ENCODE measurements at regions not wholly inside any gene's neighbourhood (a gene's known extent, or its start where the extent isn't known, plus 50 kb on each side); places are given as distances from the start of the nearest gene placed in this dataset.

GRCh38 chr6:12394170-12394569 is 104.0 kb downstream of the EDN1 start:
- Histone ChIP-seq H3K23ac (ENCODE audit: insufficient read length) (no peak overlapping the region), H3K79me2 (ENCODE audit: control insufficient read depth in 1 of 2, insufficient read depth in 2 of 2, low read length in 2 of 2) (no peaks in the 10 kb centered on the region), H3K27me3 (replicated peaks in 1 of 4; ENCODE audit: control insufficient read depth in 3 of 4, extremely low read depth in 1 of 4, insufficient read depth in 3 of 4, low read length in 3 of 4) (no peaks in the 10 kb centered on the region), H3K56ac (replicated peaks; ENCODE audit: insufficient read length, low read depth, low read length) (no peak overlapping the region), H3K4me3 (ENCODE audit: extremely low read depth in 1 of 4, insufficient read depth in 2 of 4, low read depth in 3 of 4, low read length in 4 of 4) (no peak overlapping the region), H3K79me1 (ENCODE audit: low read depth, low read length) (no peaks in the 10 kb centered on the region), H3K4me2 (ENCODE audit: insufficient read depth in 1 of 2, low read depth in 2 of 2, low read length in 2 of 2) (no peak overlapping the region), H2BK5ac (ENCODE audit: low read depth, low read length) (no peak overlapping the region), H4K8ac (ENCODE audit: extremely low read depth, insufficient read depth, low read length) (no peak overlapping the region), H3K14ac (ENCODE audit: insufficient read length) (no peak overlapping the region), H2BK12ac (ENCODE audit: low read depth, low read length) (no peak overlapping the region), H3K18ac (ENCODE audit: extremely low read depth, low read length) (no peak overlapping the region), H3K4ac (replicated peaks; ENCODE audit: insufficient read length, low read depth, low read length) (no peak overlapping the region), H3K27ac (ENCODE audit: low read depth, low read length) (no peak overlapping the region), H4K91ac (replicated peaks; ENCODE audit: insufficient read length, low read length) (no peak overlapping the region), H2BK20ac (ENCODE audit: low read length) (no peak overlapping the region), H3K9ac (replicated peaks in 1 of 4; ENCODE audit: extremely low read depth in 1 of 4, low read depth in 3 of 4, low read length in 3 of 4) (no peak overlapping the region), H4K5ac (ENCODE audit: insufficient read length, low read depth, low read length) (no peak overlapping the region), H2AFZ (ENCODE audit: low read length) (no peak overlapping the region), H4K20me1 (replicated peaks in 1 of 2; ENCODE audit: control insufficient read depth in 1 of 2, insufficient read depth in 2 of 2, low read length in 2 of 2) (no peaks in the 10 kb centered on the region), H3K4me1 (replicated peaks in 1 of 4; ENCODE audit: control insufficient read depth in 3 of 4, insufficient read depth in 4 of 4, low read length in 3 of 4) (no peaks in the 10 kb centered on the region), H3K9me3 (ENCODE audit: insufficient read depth in 2 of 2, low read depth in 1 of 2, low read length in 1 of 2) (no peaks in the 10 kb centered on the region), H3K36me3 (ENCODE audit: control insufficient read depth in 2 of 4, insufficient read depth in 4 of 4, low read length in 3 of 4) (no peaks in the 10 kb centered on the region), H2BK15ac (ENCODE audit: low read length) (no peak overlapping the region), H3K23me2 (ENCODE audit: low read depth, low read length) (no peaks in the 10 kb centered on the region), H2BK120ac (replicated peaks; ENCODE audit: low read depth, low read length) (no peak overlapping the region), H2AK5ac (ENCODE audit: low read depth, low read length) (no peak overlapping the region)
- ChIA-PET CTCF (ENCODE audit: partially characterized antibody) (interaction anchor here (1.2 to 1.3 kb wide), 2 partner anchors 11 to 17 kb away, joined by 3 read pairs; no protein-coding TSS in a partner anchor), POLR2A (ENCODE audit: partially characterized antibody) (no interaction called here)
- 91% methylated on average over 3 of the region's 3 CpGs; no CpG with 5 or more reads in 1 of the 2 experiments for WGBS, 2 experiments (ENCODE audit: extremely low coverage in 1 of 2, insufficient coverage in 1 of 2, insufficient read length in 1 of 2, insufficient replicate concordance in 2 of 2, low coverage in 1 of 2, low lambda C conversion rate in 2 of 2, missing lambda C conversion rate in 1 of 2)
- DNase-seq (ENCODE audit: low read depth in 1 of 2, low spot score in 2 of 2) (no peak), FAIRE-seq (no peak)
- TF ChIP-seq RXRA (IDR thresholded peaks at IDR 0.05; ENCODE audit: insufficient read depth, low read depth, low read length) (no peak), HDAC2 (IDR thresholded peaks at IDR 0.05; ENCODE audit: borderline replicate concordance in 1 of 2, low read depth in 2 of 2, low read length in 2 of 2) (no peak), PHF8 (conservative IDR thresholded peaks at IDR 0.05; ENCODE audit: low read depth, low read length) (no peak), GTF2F1 (IDR thresholded peaks at IDR 0.05; ENCODE audit: borderline replicate concordance, low read depth, low read length) (no peak), POLR2AphosphoS5 (IDR thresholded peaks at IDR 0.05; ENCODE audit: low read depth, low read length) (no peak), TAF7 (optimal IDR thresholded peaks at IDR 0.05; ENCODE audit: borderline replicate concordance, low read depth, low read length) (no peak), SIX5 (IDR thresholded peaks at IDR 0.05; ENCODE audit: low read depth, low read length) (no peak), RNF2 (IDR thresholded peaks at IDR 0.05; ENCODE audit: borderline replicate concordance, low read depth, low read length, missing control alignments, poor library complexity, severe bottlenecking) (no peak), TCF12 (IDR thresholded peaks at IDR 0.05; ENCODE audit: low read depth, low read length) (no peak), CHD1 (IDR thresholded peaks at IDR 0.05; ENCODE audit: low read depth, low read length) (no peak), MAX (IDR thresholded peaks at IDR 0.05) (no peak), SUZ12 (IDR thresholded peaks at IDR 0.05; ENCODE audit: low read length) (no peak), NANOG (IDR thresholded peaks at IDR 0.05; ENCODE audit: insufficient read depth, low read depth, low read length, poor library complexity, severe bottlenecking) (no peak)

Measured in H1 (cell line).